Neural crest cell (in vitro differentiated cells): ENCODE measurements at regions not wholly inside any gene's neighbourhood (a gene's known extent, or its start where the extent isn't known, plus 50 kb on each side); places are given as distances from the start of the nearest gene placed in this dataset.

Experiments
- DNase-seq: peaks from one replicate; pipeline ENCODE4 v3.0.0; 2021; ENCODE audit warnings: low read depth, mixed read lengths, low spot score
- H3K27ac Mint-ChIP-seq: one replicate; pipeline ENCODE4 v1.8.0; 2021; ENCODE audit warnings: mild to moderate bottlenecking, mixed read lengths; ENCODE audit not compliant: unreplicated experiment
- H3K27me3 Mint-ChIP-seq: 2 replicates; pipeline ENCODE4 v1.8.0; 2021; ENCODE audit warnings: low read depth, mild to moderate bottlenecking, mixed read lengths
- H3K36me3 Mint-ChIP-seq: 2 replicates; pipeline ENCODE4 v1.8.0; 2021; ENCODE audit warnings: low read depth, mild to moderate bottlenecking, mixed read lengths
- H3K4me1 Mint-ChIP-seq: 2 replicates; pipeline ENCODE4 v1.8.0; 2021; ENCODE audit warnings: mixed read lengths
- H3K4me3 Mint-ChIP-seq: one replicate; pipeline ENCODE4 v1.8.0; 2021; ENCODE audit warnings: mild to moderate bottlenecking, mixed read lengths
- H3K9me3 Mint-ChIP-seq: 2 replicates; pipeline ENCODE4 v1.8.0; 2021; ENCODE audit warnings: mixed read lengths
- TF ChIP-seq, protein P1 (sequence below): fragments of 200-600 bp; sonication (generic); conservative IDR thresholded peaks from 2 replicates; pipeline ENCODE4 v1.5.0; 2021; ENCODE audit warnings: antibody characterized with exemption, mild to moderate bottlenecking

DNA sequence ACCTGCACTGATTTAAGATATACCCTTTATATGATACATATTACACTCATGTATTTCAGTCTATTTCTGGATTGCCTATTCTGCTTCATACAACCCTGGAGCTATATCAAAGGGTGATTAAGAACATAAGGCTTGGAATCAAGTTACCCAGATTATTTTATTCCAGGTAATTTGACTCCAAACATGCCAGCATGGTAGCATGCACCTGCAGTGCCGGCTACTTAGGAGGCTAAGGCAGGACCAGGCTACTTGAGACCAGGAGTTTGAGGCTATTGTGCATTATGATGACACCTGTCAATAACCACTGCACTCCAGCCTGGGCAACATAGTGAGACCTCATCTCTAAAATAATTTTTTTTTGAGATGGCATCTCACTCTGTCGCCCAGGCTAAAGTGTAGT is 50.4 kb upstream of the NEO1 start:
- Mint-ChIP-seq H3K4me3 (no peak overlapping the region), H3K27ac (no peak overlapping the region)
- no peak for DNase-seq

DNA sequence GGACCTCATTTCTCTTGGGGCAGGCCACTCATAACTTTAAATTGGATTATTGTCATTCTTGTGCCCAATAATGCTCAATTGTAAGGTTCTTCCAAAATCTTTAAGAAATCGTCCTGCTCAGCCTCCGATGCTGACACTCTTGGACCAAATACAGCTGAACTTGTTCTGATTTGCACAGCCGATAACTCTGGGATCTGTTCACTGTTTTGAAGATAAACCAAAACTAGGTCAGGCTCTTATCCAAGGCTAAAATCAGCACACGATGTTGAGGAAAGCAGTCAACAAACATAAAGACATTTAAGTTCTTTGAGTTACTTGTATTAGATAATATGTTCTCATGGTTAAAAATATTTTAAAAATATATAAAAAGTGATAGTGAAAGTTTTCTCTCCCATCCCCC is 52.0 kb upstream of the NEO1 start:
- H3K27me3 Mint-ChIP-seq, result no peaks in the 10 kb centered on the region
- H3K9me3 Mint-ChIP-seq, result no peaks in the 10 kb centered on the region
- DNase-seq, result no peak
- TF ChIP-seq, protein P1, sequence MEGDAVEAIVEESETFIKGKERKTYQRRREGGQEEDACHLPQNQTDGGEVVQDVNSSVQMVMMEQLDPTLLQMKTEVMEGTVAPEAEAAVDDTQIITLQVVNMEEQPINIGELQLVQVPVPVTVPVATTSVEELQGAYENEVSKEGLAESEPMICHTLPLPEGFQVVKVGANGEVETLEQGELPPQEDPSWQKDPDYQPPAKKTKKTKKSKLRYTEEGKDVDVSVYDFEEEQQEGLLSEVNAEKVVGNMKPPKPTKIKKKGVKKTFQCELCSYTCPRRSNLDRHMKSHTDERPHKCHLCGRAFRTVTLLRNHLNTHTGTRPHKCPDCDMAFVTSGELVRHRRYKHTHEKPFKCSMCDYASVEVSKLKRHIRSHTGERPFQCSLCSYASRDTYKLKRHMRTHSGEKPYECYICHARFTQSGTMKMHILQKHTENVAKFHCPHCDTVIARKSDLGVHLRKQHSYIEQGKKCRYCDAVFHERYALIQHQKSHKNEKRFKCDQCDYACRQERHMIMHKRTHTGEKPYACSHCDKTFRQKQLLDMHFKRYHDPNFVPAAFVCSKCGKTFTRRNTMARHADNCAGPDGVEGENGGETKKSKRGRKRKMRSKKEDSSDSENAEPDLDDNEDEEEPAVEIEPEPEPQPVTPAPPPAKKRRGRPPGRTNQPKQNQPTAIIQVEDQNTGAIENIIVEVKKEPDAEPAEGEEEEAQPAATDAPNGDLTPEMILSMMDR, result no peak
- no peak overlapping the region for H3K4me3 Mint-ChIP-seq
- H3K36me3 Mint-ChIP-seq, result no peaks in the 10 kb centered on the region
- peaks cover 6% of the 10 kb centered on the region for H3K4me1 Mint-ChIP-seq
- H3K27ac Mint-ChIP-seq, result no peak overlapping the region

More for the DNA sequence above, 50.4 kb upstream of the NEO1 start:
- H3K4me1 Mint-ChIP-seq, result peaks cover 6% of the 10 kb centered on the region
- no peaks in the 10 kb centered on the region for H3K36me3 Mint-ChIP-seq
- no peaks in the 10 kb centered on the region for H3K9me3 Mint-ChIP-seq
- H3K27me3 Mint-ChIP-seq, result no peaks in the 10 kb centered on the region
- TF ChIP-seq, protein P1, result no peak

DNA sequence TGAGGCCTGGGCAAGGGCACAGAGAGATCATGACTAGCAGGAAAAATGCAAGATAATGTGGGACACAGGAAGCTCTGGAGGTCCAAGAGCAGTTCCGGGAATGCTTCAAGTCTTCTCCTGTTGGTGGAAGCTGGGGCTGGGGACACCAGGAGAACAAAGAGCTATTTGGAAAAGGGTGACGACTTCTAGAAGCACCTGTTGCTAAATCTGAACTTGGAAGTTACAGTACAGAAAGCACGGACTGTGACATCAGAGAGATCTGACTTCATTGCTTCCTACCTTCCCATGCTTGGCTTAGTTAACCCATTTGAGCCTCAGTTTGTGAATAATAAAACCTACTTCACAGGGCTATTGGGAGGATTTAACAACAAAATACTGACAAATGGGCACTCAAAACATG is 52.7 kb upstream of the NEO1 start:
- Mint-ChIP-seq H3K36me3 (no peaks in the 10 kb centered on the region), H3K4me3 (no peak overlapping the region), H3K27ac (no peak overlapping the region), H3K27me3 (no peaks in the 10 kb centered on the region), H3K4me1 (peaks cover 6% of the 10 kb centered on the region), H3K9me3 (no peaks in the 10 kb centered on the region)
- no peak for DNase-seq
- TF ChIP-seq, protein P1, result no peak

DNA sequence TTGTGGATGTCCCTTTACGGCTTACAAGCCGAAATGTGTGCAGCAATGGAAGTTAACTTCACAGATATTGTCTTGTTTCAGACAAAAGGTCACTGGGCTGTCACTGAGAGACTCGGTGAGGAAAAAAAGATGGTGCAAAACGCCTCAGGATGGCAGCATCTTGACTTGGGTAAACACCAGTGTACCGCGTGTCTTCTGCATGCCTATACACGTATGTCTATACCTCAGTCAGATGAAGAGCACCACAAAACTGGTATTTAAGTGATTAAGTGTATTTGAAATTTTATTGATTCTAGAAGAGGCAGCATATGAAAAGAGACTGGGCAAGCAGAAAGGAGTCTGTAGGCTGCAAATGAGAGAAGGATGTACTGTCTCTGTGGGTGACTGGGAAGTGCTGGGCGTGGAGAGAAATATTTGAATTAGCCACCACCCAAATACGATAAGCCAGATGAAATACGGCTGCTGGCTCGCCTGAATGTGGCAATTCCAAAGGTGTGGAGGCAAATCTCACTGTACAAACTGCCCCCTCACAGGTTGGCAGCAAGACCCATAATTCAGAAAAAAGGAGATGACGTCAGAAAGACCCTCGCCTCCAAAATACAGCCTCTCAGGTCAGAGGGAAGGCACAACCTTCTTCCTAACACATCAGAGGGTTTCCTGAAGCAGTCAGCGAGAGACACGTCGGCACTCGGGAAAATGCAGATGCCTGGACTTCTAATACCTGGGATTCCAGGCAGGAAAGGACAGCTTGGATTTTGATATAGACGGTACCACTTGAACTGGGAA is 53.4 kb upstream of the NEO1 start:
- DNase-seq, result no peak
- no peaks in the 10 kb centered on the region for H3K27me3 Mint-ChIP-seq
- H3K4me1 Mint-ChIP-seq, result peaks cover 6% of the 10 kb centered on the region
- no peak overlapping the region for H3K27ac Mint-ChIP-seq
- TF ChIP-seq, protein P1, result no peak
- H3K4me3 Mint-ChIP-seq, result no peak overlapping the region
- no peaks in the 10 kb centered on the region for H3K36me3 Mint-ChIP-seq
- H3K9me3 Mint-ChIP-seq, result no peaks in the 10 kb centered on the region

DNA sequence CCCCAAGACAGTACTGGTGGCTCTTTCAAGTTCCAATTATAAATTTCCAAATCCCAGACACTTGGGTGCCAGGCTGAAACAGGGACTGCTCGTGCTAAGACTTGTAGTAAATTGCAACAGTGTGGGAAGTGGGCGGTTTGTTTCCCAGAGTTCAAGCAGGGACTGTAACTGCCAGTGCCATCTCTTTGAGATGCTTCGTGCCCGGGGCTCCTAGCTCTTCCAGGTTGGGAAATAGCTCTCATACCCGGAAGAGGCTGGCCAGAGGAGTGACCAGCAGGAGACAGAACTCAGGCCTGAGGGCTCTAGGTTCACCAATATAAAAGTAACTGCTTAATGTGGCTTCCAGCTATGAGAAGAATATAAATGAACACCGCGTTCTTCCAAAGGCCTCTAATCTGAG is 54.0 kb upstream of the NEO1 start:
- H3K27me3 Mint-ChIP-seq, result no peaks in the 10 kb centered on the region
- no peaks in the 10 kb centered on the region for H3K36me3 Mint-ChIP-seq
- H3K27ac Mint-ChIP-seq, result no peak overlapping the region
- H3K4me1 Mint-ChIP-seq, result peaks cover 6% of the 10 kb centered on the region
- TF ChIP-seq, protein P1, result no peak
- H3K4me3 Mint-ChIP-seq, result no peak overlapping the region
- no peak for DNase-seq
- H3K9me3 Mint-ChIP-seq, result no peaks in the 10 kb centered on the region
